Hepatocyte (in vitro differentiated cells): ENCODE measurements at regions not wholly inside any gene's neighbourhood (a gene's known extent, or its start where the extent isn't known, plus 50 kb on each side); places are given as distances from the start of the nearest gene placed in this dataset.

Source experiments
- DNase-seq: peaks from one replicate; pipeline ENCODE4 v3.0.0-alpha.2; 2016; ENCODE audit warnings: low spot score
- H2AFZ ChIP-seq: fragments of 200-600 bp; sonication (generic); 2 replicates; pipeline ENCODE4 v1.6.0; 2016; ENCODE audit warnings: antibody characterized with exemption, mild to moderate bottlenecking
- H3K27ac ChIP-seq: fragments of 200-600 bp; sonication (generic); 2 replicates; pipeline ENCODE4 v1.5.1; 2016; ENCODE audit warnings: mild to moderate bottlenecking
- H3K27me3 ChIP-seq: fragments of 200-600 bp; sonication (generic); 2 replicates; pipeline ENCODE4 v1.6.1; 2016
- H3K36me3 ChIP-seq: fragments of 200-600 bp; sonication (generic); replicated peaks from 2 replicates; pipeline ENCODE4 v1.5.1; 2016; ENCODE audit warnings: low read depth; ENCODE audit not compliant: insufficient read depth
- H3K4me1 ChIP-seq: fragments of 200-600 bp; sonication (generic); 2 replicates; pipeline ENCODE4 v1.5.1; 2016; ENCODE audit warnings: mild to moderate bottlenecking, moderate library complexity; ENCODE audit not compliant: insufficient read depth
- H3K4me2 ChIP-seq: fragments of 200-600 bp; sonication (generic); 2 replicates; pipeline ENCODE4 v1.6.0; 2016
- H3K4me3 ChIP-seq: fragments of 200-600 bp; sonication (generic); 2 replicates; pipeline ENCODE4 v1.5.1; 2016; ENCODE audit warnings: mild to moderate bottlenecking
- H3K79me2 ChIP-seq: fragments of 200-600 bp; sonication (generic); 2 replicates; pipeline ENCODE4 v1.6.0; 2017; ENCODE audit warnings: mild to moderate bottlenecking
- H3K9me2 ChIP-seq: fragments of 200-600 bp; sonication (generic); replicated peaks from 2 replicates; pipeline ENCODE4 v1.6.0; 2017; ENCODE audit warnings: mild to moderate bottlenecking; ENCODE audit not compliant: insufficient read depth
- H3K9me3 ChIP-seq: fragments of 200-600 bp; sonication (generic); 2 replicates; pipeline ENCODE4 v1.5.1; 2016; ENCODE audit warnings: low read depth, mild to moderate bottlenecking
- H4K20me1 ChIP-seq: fragments of 200-600 bp; sonication (generic); 2 replicates; pipeline ENCODE4 v1.6.0; 2016; ENCODE audit warnings: mild to moderate bottlenecking; ENCODE audit not compliant: insufficient read depth, poor library complexity, severe bottlenecking
- EZH2 ChIP-seq: fragments of 200-600 bp; sonication (generic); IDR thresholded peaks from 2 replicates; pipeline ENCODE4 v1.6.1; 2016; ENCODE audit warnings: antibody characterized with exemption, mild to moderate bottlenecking, borderline replicate concordance
- EZH2phosphoT487 ChIP-seq: fragments of 200-600 bp; sonication (generic); IDR thresholded peaks from one replicate; pipeline ENCODE4 v1.6.1; 2018; ENCODE audit warnings: antibody characterized with exemption, mild to moderate bottlenecking, low read depth, moderate library complexity; ENCODE audit not compliant: unreplicated experiment, severe bottlenecking
- WGBS: methylation state at CpG from one replicate; pipeline ENCODE4 v1.1.6; 2016; ENCODE audit warnings: low lambda C conversion rate; ENCODE audit errors: missing lambda C conversion rate; 5-methylcytosine and 5-hydroxymethylcytosine counted together
- TF ChIP-seq, protein P1 (sequence below): fragments of 200-600 bp; sonication (generic); IDR thresholded peaks from 2 replicates; pipeline ENCODE4 v1.5.1; 2016; ENCODE audit warnings: antibody characterized with exemption, mild to moderate bottlenecking; ENCODE audit not compliant: poor library complexity

- Histone ChIP-seq H3K36me3 (no peaks in the 10 kb centered on the region), H3K4me2 (no peak overlapping the region), H3K27me3 (no peaks in the 10 kb centered on the region)
These were observed 303.9 kb downstream of the CPS1 start for GRCh38 chr2:210860276-210860675.

DNA sequence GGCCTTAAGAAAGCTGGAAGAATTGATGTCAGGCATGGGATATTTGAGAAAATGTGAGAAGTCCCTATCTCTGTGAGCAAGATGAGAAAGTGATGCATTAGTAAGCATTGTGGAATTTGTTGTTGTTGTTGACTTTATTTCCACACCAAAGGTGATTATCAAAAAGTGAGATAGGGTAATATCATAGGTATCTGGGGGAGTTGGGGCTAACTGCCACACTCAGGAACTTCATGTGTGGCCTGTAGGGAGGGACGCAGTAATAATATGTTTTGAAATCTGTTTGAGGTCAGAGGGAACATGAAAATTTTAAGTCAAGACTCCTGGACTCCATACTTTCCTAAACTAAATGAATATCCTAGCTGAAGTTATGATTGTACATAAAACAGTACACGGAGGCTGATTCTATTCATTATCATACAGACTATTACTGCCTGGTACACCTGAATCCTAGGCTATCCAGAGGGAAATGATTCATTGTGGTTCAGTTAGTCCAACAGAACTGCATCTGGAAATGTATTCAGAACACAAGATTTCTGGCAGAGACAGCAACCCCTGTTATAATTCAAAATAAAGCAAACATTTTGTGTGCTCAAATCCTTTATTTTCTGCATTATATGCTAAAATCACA is 304.8 kb downstream of the CPS1 start:
- 83% methylated on average over 2 of the region's 2 CpGs for WGBS
- no peaks in the 10 kb centered on the region for H3K27me3 ChIP-seq
- H3K27ac ChIP-seq: no peak overlapping the region
- H3K9me2 ChIP-seq: no peaks in the 10 kb centered on the region
- no peaks in the 10 kb centered on the region for H3K79me2 ChIP-seq
- H3K4me3 ChIP-seq: no peak overlapping the region
- no peak overlapping the region for H2AFZ ChIP-seq
- TF ChIP-seq EZH2phosphoT487: no peak
- TF ChIP-seq, protein P1, sequence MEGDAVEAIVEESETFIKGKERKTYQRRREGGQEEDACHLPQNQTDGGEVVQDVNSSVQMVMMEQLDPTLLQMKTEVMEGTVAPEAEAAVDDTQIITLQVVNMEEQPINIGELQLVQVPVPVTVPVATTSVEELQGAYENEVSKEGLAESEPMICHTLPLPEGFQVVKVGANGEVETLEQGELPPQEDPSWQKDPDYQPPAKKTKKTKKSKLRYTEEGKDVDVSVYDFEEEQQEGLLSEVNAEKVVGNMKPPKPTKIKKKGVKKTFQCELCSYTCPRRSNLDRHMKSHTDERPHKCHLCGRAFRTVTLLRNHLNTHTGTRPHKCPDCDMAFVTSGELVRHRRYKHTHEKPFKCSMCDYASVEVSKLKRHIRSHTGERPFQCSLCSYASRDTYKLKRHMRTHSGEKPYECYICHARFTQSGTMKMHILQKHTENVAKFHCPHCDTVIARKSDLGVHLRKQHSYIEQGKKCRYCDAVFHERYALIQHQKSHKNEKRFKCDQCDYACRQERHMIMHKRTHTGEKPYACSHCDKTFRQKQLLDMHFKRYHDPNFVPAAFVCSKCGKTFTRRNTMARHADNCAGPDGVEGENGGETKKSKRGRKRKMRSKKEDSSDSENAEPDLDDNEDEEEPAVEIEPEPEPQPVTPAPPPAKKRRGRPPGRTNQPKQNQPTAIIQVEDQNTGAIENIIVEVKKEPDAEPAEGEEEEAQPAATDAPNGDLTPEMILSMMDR: no peak
- no peak for TF ChIP-seq EZH2
- H3K9me3 ChIP-seq: no peaks in the 10 kb centered on the region
- no peaks in the 10 kb centered on the region for H3K36me3 ChIP-seq
- no peaks in the 10 kb centered on the region for H4K20me1 ChIP-seq
- no peak for DNase-seq
- no peaks in the 10 kb centered on the region for H3K4me1 ChIP-seq
- no peak overlapping the region for H3K4me2 ChIP-seq

More at GRCh38 chr2:210860276-210860675, 303.9 kb downstream of the CPS1 start:
- DNase-seq: no peak
- no peak overlapping the region for H2AFZ ChIP-seq
- TF ChIP-seq EZH2: no peak
- TF ChIP-seq EZH2phosphoT487: no peak
- TF ChIP-seq, protein P1: no peak
- no peaks in the 10 kb centered on the region for H3K9me2 ChIP-seq
- WGBS: 73% methylated on average over 5 of the region's 5 CpGs
- no peaks in the 10 kb centered on the region for H3K9me3 ChIP-seq
- H4K20me1 ChIP-seq: no peaks in the 10 kb centered on the region
- H3K27ac ChIP-seq: no peak overlapping the region
- H3K4me1 ChIP-seq: no peaks in the 10 kb centered on the region
- no peaks in the 10 kb centered on the region for H3K79me2 ChIP-seq
- no peak overlapping the region for H3K4me3 ChIP-seq

- Histone ChIP-seq H3K9me3 (no peaks in the 10 kb centered on the region), H3K36me3 (no peaks in the 10 kb centered on the region), H4K20me1 (no peaks in the 10 kb centered on the region), H3K27ac (no peak overlapping the region), H3K79me2 (no peaks in the 10 kb centered on the region), H3K4me3 (no peak overlapping the region), H3K4me1 (no peaks in the 10 kb centered on the region), H2AFZ (no peak overlapping the region), H3K9me2 (no peaks in the 10 kb centered on the region), H3K4me2 (no peak overlapping the region), H3K27me3 (no peaks in the 10 kb centered on the region)
- no peak for DNase-seq
- 80% methylated on average over 2 of the region's 2 CpGs for WGBS
- TF ChIP-seq EZH2phosphoT487 (no peak), EZH2 (no peak)
- TF ChIP-seq, protein P1: no peak
These were observed 306.1 kb downstream of the CPS1 start for GRCh38 chr2:210862283-210863065.
